ENCODE measurements at regions not wholly inside any gene's neighbourhood (a gene's known extent, or its start where the extent isn't known, plus 50 kb on each side); places are given as distances from the start of the nearest gene placed in this dataset.
"Not testable (repeated sequence)": the region's sequence is repeated elsewhere in the genome, so short reads cannot be mapped to it uniquely, and the experiment has no call there.

- TF ChIP-seq CTCF (IDR thresholded peaks at IDR 0.05; ENCODE audit: low read depth, low read length, missing control alignments), result no peak
- no peak overlapping the region for H3K4me3 ChIP-seq (ENCODE audit: low read depth, low read length)
- in situ Hi-C loops (cut with HindIII; ENCODE audit: low sequenced_read_pairs), result no loop called here
- DNase-seq (ENCODE audit: low read depth), result no peak
Observed at GRCh38 chr2:114368705-114369104, 73.7 kb upstream of the DPP10 start.

- in situ Hi-C loops (cut with HindIII; ENCODE audit: low sequenced_read_pairs); DNase-seq (ENCODE audit: low read depth); H3K4me3 ChIP-seq (ENCODE audit: low read depth, low read length): not testable (repeated sequence)
Observed at GRCh38 chr2:114371721-114372120, 70.7 kb upstream of the DPP10 start.

GRCh38 chr2:114373591-114373990 is 68.8 kb upstream of the DPP10 start:
- no peak overlapping the region for H3K4me3 ChIP-seq (ENCODE audit: low read depth, low read length)
- no peak for DNase-seq (ENCODE audit: low read depth)
- in situ Hi-C loops (cut with HindIII; ENCODE audit: low sequenced_read_pairs), result no loop called here
- TF ChIP-seq CTCF (IDR thresholded peaks at IDR 0.05; ENCODE audit: low read depth, low read length, missing control alignments), result no peak

GRCh38 chr2:114384441-114384840 is 58.0 kb upstream of the DPP10 start:
- DNase-seq (ENCODE audit: low read depth), result no peak
- in situ Hi-C loops (cut with HindIII; ENCODE audit: low sequenced_read_pairs), result no loop called here
- TF ChIP-seq CTCF (IDR thresholded peaks at IDR 0.05; ENCODE audit: low read depth, low read length, missing control alignments), result no peak
- no peak overlapping the region for H3K4me3 ChIP-seq (ENCODE audit: low read depth, low read length)

GRCh38 chr2:114389021-114389420 is 53.4 kb upstream of the DPP10 start:
- DNase-seq (ENCODE audit: low read depth), result no peak
- no peak overlapping the region for H3K4me3 ChIP-seq (ENCODE audit: low read depth, low read length)
- in situ Hi-C loops (cut with HindIII; ENCODE audit: low sequenced_read_pairs), result no loop called here
- no peak for TF ChIP-seq CTCF (IDR thresholded peaks at IDR 0.05; ENCODE audit: low read depth, low read length, missing control alignments)
